Fibroblast of the aortic adventitia (primary cell): ENCODE measurements at regions not wholly inside any gene's neighbourhood (a gene's known extent, or its start where the extent isn't known, plus 50 kb on each side); places are given as distances from the start of the nearest gene placed in this dataset.

Experiments used
- DNase-seq: peaks from one replicate; pipeline ENCODE4 v3.0.0-alpha.2; 2010; ENCODE audit warnings: low read depth
- H3K4me3 ChIP-seq: 2 replicates; pipeline ENCODE4 v1.5.1; 2011; ENCODE audit warnings: low read depth, mild to moderate bottlenecking, control low read depth, low read length, moderate library complexity
- TF ChIP-seq, protein P1 (sequence below): IDR thresholded peaks from 2 replicates; pipeline ENCODE4 v1.5.1; 2011; ENCODE audit warnings: mild to moderate bottlenecking, low read length, control low read depth, inconsistent platforms; ENCODE audit not compliant: insufficient read depth

DNA sequence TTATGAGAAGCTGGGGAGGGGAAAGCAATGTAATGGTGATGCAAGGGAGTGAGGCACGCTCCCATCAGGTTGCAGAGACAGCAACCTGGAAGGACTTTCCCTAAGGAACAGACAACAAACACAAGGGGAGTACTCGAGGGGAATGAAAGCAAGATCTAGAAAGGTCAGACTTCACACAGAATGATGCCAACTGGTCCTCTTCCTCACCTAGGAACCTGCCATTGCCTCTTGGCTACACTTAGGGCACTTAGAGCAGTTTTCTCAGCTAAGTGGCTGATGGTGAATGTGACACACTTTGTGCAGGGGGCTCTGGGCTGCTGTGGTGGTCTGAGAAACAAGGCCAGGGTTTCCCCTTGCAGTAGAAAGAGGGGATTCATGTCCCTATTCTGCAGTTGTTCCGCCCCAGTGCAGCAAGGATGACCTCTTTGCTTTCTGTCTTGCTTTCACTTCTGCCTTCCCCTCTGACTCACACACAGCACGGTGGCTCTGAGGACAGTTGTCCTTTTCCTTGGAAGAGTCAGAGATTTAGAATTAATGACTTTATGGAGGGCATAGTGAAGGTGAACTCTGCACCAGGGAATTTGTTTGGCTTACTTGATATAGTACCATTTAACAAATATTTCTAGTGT lies 394.0 kb upstream of the KLF4 start:
- TF ChIP-seq, protein P1, sequence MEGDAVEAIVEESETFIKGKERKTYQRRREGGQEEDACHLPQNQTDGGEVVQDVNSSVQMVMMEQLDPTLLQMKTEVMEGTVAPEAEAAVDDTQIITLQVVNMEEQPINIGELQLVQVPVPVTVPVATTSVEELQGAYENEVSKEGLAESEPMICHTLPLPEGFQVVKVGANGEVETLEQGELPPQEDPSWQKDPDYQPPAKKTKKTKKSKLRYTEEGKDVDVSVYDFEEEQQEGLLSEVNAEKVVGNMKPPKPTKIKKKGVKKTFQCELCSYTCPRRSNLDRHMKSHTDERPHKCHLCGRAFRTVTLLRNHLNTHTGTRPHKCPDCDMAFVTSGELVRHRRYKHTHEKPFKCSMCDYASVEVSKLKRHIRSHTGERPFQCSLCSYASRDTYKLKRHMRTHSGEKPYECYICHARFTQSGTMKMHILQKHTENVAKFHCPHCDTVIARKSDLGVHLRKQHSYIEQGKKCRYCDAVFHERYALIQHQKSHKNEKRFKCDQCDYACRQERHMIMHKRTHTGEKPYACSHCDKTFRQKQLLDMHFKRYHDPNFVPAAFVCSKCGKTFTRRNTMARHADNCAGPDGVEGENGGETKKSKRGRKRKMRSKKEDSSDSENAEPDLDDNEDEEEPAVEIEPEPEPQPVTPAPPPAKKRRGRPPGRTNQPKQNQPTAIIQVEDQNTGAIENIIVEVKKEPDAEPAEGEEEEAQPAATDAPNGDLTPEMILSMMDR: no peak

DNA sequence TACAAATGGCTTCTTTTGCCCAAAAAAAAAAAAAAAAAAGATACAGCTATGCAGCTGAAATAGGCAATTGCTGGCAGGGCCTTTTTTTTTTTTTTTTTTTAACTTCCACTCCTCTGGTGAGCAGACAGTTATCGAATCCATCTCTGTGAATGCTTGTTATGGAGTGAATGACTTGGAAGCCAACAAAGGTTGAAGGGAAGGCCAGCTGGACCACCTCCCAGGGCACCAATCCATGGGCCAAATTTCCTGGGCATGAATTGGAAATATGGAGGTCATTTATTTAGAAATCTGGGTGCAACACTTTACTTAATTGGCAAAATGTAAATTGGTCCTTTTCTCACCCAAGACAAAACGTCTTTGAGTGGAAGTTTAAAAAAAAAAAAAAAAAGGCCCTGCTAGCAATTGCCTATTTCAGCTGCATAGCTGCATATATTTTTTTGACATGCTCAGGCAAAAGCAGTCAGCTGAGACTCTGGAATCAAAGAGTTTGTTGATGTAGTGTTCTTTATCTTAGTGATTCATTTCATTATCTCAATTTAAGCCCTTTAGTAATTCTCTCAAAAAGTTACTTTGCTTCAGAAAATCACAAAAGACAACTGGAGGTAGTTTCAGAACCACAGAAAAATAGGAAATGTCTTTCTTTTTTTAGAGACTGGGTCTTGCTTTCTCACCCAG lies 392.2 kb upstream of the KLF4 start:
- no peak overlapping the region for H3K4me3 ChIP-seq
- peak; percentile 87 for DNase-seq
- TF ChIP-seq, protein P1: no peak

More for the DNA sequence above, 394.0 kb upstream of the KLF4 start:
- no peak for DNase-seq
- no peak overlapping the region for H3K4me3 ChIP-seq

DNA sequence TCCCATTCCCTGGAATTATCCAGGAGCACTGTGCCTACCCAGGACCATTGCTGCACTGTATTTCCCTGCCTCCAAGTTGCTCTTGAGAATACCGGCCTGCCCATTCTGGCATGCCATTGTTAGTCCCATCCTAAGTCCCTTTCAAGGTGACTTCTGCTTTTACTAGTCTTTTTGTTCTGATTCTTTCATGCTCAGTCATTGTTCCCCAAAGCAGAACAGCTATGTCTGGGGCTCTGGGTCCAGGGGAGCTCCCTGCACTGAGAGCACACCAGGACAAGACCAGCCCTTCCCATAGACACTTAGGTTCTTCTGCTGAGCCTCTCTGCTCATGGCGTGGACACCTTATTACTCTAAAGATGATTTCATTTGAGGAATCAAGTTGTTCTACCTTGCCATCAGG lies 388.9 kb upstream of the KLF4 start:
- TF ChIP-seq, protein P1: no peak
- H3K4me3 ChIP-seq: no peak overlapping the region
- no peak for DNase-seq

DNA sequence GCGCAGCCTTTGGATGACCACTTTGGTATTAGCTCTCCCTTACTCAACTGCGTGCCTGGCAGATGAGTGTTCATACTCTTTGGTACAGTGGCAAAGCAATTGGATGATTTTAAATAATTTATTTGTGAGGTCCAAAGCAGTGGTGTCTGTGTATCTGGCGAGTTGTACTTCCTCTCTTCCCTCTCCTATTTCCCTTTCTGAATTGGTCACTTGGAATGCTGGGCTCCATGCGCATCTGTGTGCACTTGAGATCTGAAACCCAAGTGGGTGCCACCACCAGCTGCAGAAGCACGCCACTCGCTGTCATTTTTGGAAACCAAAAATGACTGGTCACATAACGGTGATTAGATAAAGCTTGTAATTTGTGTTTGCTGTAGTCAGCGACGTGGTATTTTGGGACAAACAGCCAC lies 386.0 kb upstream of the KLF4 start:
- TF ChIP-seq, protein P1: no peak
- H3K4me3 ChIP-seq: no peak overlapping the region
- DNase-seq: no peak

DNA sequence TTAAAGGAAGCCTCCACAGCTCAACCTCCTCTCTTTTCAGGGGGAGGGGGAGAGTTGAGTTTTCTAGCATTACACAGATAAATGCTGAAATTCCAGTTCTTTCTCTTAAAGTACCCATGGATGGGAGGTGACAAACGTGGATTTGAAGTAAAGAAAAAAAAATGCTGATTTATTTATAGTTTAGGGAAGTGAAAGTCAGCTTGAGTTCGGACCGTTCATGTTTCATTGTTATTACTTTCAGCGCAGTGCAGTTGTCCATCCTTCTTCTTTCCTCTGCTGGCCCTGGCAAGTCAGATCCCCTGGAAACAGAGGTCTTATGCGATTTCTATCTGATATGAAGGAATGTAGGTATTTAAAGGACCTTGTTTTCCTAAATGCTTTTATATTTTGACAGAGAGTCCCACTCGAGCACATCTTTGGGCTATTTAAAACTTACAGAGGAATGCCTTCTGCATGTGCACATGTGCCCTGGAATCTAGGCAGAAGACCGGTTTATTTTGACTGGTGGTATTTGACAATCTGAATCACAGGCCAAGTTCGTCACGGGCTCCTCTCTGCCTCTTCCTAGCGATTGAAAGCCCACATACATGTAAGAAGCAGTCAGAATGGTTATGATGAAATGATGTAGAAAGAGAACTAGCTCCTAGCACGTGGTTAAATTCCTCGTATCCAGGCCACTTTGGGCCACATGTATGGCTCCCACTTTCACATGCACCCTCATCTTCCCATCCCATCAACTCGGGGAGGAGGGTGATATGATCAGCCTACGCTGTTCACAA lies 385.2 kb upstream of the KLF4 start:
- TF ChIP-seq, protein P1: no peak
- no peak overlapping the region for H3K4me3 ChIP-seq
- DNase-seq: no peak

DNA sequence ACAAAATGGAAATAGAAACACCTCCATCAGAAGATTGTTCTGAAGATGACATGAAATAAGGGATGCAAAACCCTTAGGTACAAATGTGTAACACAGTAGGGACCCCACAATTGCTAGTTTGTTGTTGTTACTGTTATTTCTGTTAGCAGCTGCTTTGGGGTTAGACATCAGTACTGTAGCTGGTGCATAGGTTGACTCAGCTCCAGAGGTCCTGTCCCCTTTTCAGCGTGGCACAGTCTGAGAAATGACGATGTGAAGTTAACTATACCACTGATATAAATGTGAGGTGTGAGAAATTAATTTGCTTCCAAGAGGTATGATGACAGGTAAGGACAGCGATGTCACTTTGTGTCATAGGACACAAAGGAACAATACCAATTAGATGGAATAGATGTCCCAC lies 384.6 kb upstream of the KLF4 start:
- no peak for DNase-seq
- no peak overlapping the region for H3K4me3 ChIP-seq
- TF ChIP-seq, protein P1: no peak
